Skeletal muscle tissue (tissue), 3 donors: ENCODE measurements at regions not wholly inside any gene's neighbourhood (a gene's known extent, or its start where the extent isn't known, plus 50 kb on each side); places are given as distances from the start of the nearest gene placed in this dataset.
"Not testable (repeated sequence)": the region's sequence is repeated elsewhere in the genome, so short reads cannot be mapped to it uniquely, and the experiment has no call there.

ENCODE experiments used
- H3K27ac ChIP-seq: one replicate; pipeline ENCODE4 v1.7.0; 2013; ENCODE audit warnings: mild to moderate bottlenecking, low read depth, low read length, inconsistent platforms
- H3K27me3 ChIP-seq, 3 donors: one replicate each; pipeline ENCODE4 v1.7.0; 2013; ENCODE audit warnings: low read length in 3 of 3; ENCODE audit not compliant: control insufficient read depth in 3 of 3, insufficient read depth in 3 of 3
- H3K36me3 ChIP-seq, 3 donors: one replicate each; pipeline ENCODE4 v1.7.0; 2013; ENCODE audit warnings: low read length in 3 of 3; ENCODE audit not compliant: control insufficient read depth in 3 of 3, insufficient read depth in 3 of 3
- H3K4me1 ChIP-seq, 3 donors: one replicate each; pipeline ENCODE4 v1.7.0; 2013; ENCODE audit warnings: low read length in 3 of 3, mild to moderate bottlenecking in 3 of 3; ENCODE audit not compliant: control insufficient read depth in 3 of 3, insufficient read depth in 3 of 3
- H3K4me3 ChIP-seq, 3 donors: one replicate each; pipeline ENCODE4 v1.7.0; 2013; ENCODE audit warnings: low read length in 3 of 3
- H3K9ac ChIP-seq, 3 donors: one replicate each; pipeline ENCODE4 v1.7.0; 2013; ENCODE audit warnings: low read length in 3 of 3, mild to moderate bottlenecking in 3 of 3, moderate library complexity in 2 of 3, low read depth in 1 of 3
- H3K9me3 ChIP-seq, 3 donors: one replicate each; pipeline ENCODE4 v1.7.0; 2013; ENCODE audit warnings: low read length in 3 of 3; ENCODE audit not compliant: control insufficient read depth in 3 of 3
- donor health status: Osteomylitis.

GRCh38 chr10:8677642-8678041 is 623.2 kb downstream of the GATA3 start:
- Histone ChIP-seq H3K9me3 (no peaks in the 10 kb centered on the region), H3K9ac (no peak overlapping the region), H3K27me3 (no peaks in the 10 kb centered on the region), H3K36me3 (no peaks in the 10 kb centered on the region), H3K4me1 (no peaks in the 10 kb centered on the region), H3K27ac (no peak overlapping the region), H3K4me3 (no peak overlapping the region)

- H3K27ac ChIP-seq, H3K27me3 ChIP-seq: not testable (repeated sequence)
Observed at GRCh38 chr10:8684916-8685315, 630.4 kb downstream of the GATA3 start.

GRCh38 chr10:8688881-8689280 is 634.4 kb downstream of the GATA3 start:
- no peaks in the 10 kb centered on the region for H3K36me3 ChIP-seq
- H3K27me3 ChIP-seq: no peaks in the 10 kb centered on the region
- no peaks in the 10 kb centered on the region for H3K9me3 ChIP-seq
- H3K27ac ChIP-seq: no peak overlapping the region
- no peak overlapping the region for H3K9ac ChIP-seq
- no peak overlapping the region for H3K4me3 ChIP-seq
- H3K4me1 ChIP-seq: no peaks in the 10 kb centered on the region

More at GRCh38 chr10:8684916-8685315, 630.4 kb downstream of the GATA3 start:
- not testable (repeated sequence) for H3K36me3 ChIP-seq, H3K4me1 ChIP-seq, H3K9ac ChIP-seq, H3K4me3 ChIP-seq, H3K9me3 ChIP-seq

- no peak overlapping the region for H3K9ac ChIP-seq
- no peak overlapping the region for H3K4me3 ChIP-seq
- no peak overlapping the region for H3K27ac ChIP-seq
- H3K9me3 ChIP-seq: no peaks in the 10 kb centered on the region
- no peaks in the 10 kb centered on the region for H3K4me1 ChIP-seq
- no peaks in the 10 kb centered on the region for H3K27me3 ChIP-seq
- no peaks in the 10 kb centered on the region for H3K36me3 ChIP-seq
Observed at GRCh38 chr10:8691498-8692017, 637.1 kb downstream of the GATA3 start.

- not testable (repeated sequence) for H3K4me3 ChIP-seq, H3K27me3 ChIP-seq, H3K4me1 ChIP-seq, H3K27ac ChIP-seq, H3K36me3 ChIP-seq, H3K9ac ChIP-seq, H3K9me3 ChIP-seq
Observed at GRCh38 chr10:8693635-8694034, 639.1 kb downstream of the GATA3 start.

GRCh38 chr10:8696746-8697145 is 642.3 kb downstream of the GATA3 start:
- H3K9me3 ChIP-seq: no peaks in the 10 kb centered on the region
- no peaks in the 10 kb centered on the region for H3K36me3 ChIP-seq
- no peak overlapping the region for H3K9ac ChIP-seq
- H3K4me3 ChIP-seq: no peak overlapping the region
- H3K27ac ChIP-seq: no peak overlapping the region
- H3K4me1 ChIP-seq: no peaks in the 10 kb centered on the region
- H3K27me3 ChIP-seq: no peaks in the 10 kb centered on the region

GRCh38 chr10:8700689-8701088 is 646.2 kb downstream of the GATA3 start:
- H3K36me3 ChIP-seq: no peaks in the 10 kb centered on the region
- H3K27me3 ChIP-seq: no peaks in the 10 kb centered on the region
- H3K9me3 ChIP-seq: no peaks in the 10 kb centered on the region
- no peak overlapping the region for H3K4me3 ChIP-seq
- H3K27ac ChIP-seq: no peak overlapping the region
- no peaks in the 10 kb centered on the region for H3K4me1 ChIP-seq
- H3K9ac ChIP-seq: no peak overlapping the region

- H3K9ac ChIP-seq: no peak overlapping the region
- H3K4me3 ChIP-seq: no peak overlapping the region
- H3K9me3 ChIP-seq: no peaks in the 10 kb centered on the region
- no peaks in the 10 kb centered on the region for H3K27me3 ChIP-seq
- H3K4me1 ChIP-seq: no peaks in the 10 kb centered on the region
- no peaks in the 10 kb centered on the region for H3K36me3 ChIP-seq
- H3K27ac ChIP-seq: no peak overlapping the region
Observed at GRCh38 chr10:8702181-8702580, 647.7 kb downstream of the GATA3 start.

- no peak overlapping the region for H3K9ac ChIP-seq
- no peaks in the 10 kb centered on the region for H3K36me3 ChIP-seq
- no peaks in the 10 kb centered on the region for H3K27me3 ChIP-seq
Observed at GRCh38 chr10:8705415-8705814, 650.9 kb downstream of the GATA3 start.

GRCh38 chr10:8712656-8713055 is 658.2 kb downstream of the GATA3 start:
- H3K27ac ChIP-seq: no peak overlapping the region
- no peaks in the 10 kb centered on the region for H3K27me3 ChIP-seq
- no peak overlapping the region for H3K9ac ChIP-seq
- no peak overlapping the region for H3K4me3 ChIP-seq
- no peaks in the 10 kb centered on the region for H3K4me1 ChIP-seq
- no peaks in the 10 kb centered on the region for H3K36me3 ChIP-seq
- H3K9me3 ChIP-seq: no peaks in the 10 kb centered on the region

More at GRCh38 chr10:8705415-8705814, 650.9 kb downstream of the GATA3 start:
- H3K9me3 ChIP-seq: no peaks in the 10 kb centered on the region
- no peaks in the 10 kb centered on the region for H3K4me1 ChIP-seq
- no peak overlapping the region for H3K27ac ChIP-seq
- H3K4me3 ChIP-seq: no peak overlapping the region

GRCh38 chr10:8719971-8720370 is 665.5 kb downstream of the GATA3 start:
- Histone ChIP-seq H3K4me3 (no peak overlapping the region), H3K9me3 (peaks cover 2 to 13% (median 6%) of the 10 kb centered on the region in 3 donors), H3K9ac (no peak overlapping the region), H3K4me1 (no peaks in the 10 kb centered on the region), H3K27ac (no peak overlapping the region), H3K36me3 (no peaks in the 10 kb centered on the region), H3K27me3 (no peaks in the 10 kb centered on the region)
